ENCODE measurements at regions not wholly inside any gene's neighbourhood (a gene's known extent, or its start where the extent isn't known, plus 50 kb on each side); places are given as distances from the start of the nearest gene placed in this dataset.

DNA sequence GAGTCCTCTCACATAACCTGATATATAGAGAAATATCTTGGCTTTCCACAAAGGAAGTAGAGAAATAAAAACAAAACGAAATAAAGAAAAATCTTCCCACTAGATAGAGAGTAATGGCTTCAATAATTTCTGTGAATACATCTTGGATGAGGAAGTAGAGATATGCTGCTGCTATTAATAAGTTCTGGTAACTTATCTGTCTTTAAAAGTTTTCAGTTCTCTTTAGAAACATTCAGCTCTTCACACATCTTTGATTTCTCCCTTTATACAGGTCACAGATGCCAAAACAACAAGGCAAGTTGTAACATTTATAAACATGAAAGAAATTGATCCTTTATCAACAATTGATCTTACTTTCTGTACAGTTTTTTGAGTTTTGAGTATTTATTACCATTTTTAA is 615.8 kb downstream of the TRAM1L1 start:
- no peaks in the 10 kb centered on the region; the same call in 1 of the 2 replicates for H3K36me3 Mint-ChIP-seq (ENCODE audit: low read depth)
- H3K27me3 Mint-ChIP-seq (ENCODE audit: insufficient read depth): no peaks in the 10 kb centered on the region; the same call in 1 of the 2 replicates
- H3K4me1 Mint-ChIP-seq (ENCODE audit: low read depth): no peaks in the 10 kb centered on the region
- TF ChIP-seq CTCF (IDR thresholded peaks at IDR 0.05): no peak
- no peak for DNase-seq
- no peak overlapping the region for H3K4me3 Mint-ChIP-seq
- no peak overlapping the region for H3K27ac Mint-ChIP-seq
- H3K9me3 Mint-ChIP-seq: peaks cover 35% of the 10 kb centered on the region

- no peaks in the 10 kb centered on the region for H3K36me3 Mint-ChIP-seq (ENCODE audit: low read depth)
- no peak for DNase-seq
- H3K4me3 Mint-ChIP-seq: no peak overlapping the region
- no peak for TF ChIP-seq CTCF (IDR thresholded peaks at IDR 0.05)
- no peaks in the 10 kb centered on the region; the same call in 1 of the 2 replicates for H3K9me3 Mint-ChIP-seq
- H3K27ac Mint-ChIP-seq: no peak overlapping the region
- no peaks in the 10 kb centered on the region for H3K4me1 Mint-ChIP-seq (ENCODE audit: low read depth)
- no peaks in the 10 kb centered on the region for H3K27me3 Mint-ChIP-seq (ENCODE audit: insufficient read depth)
These were observed 632.2 kb downstream of the TRAM1L1 start for GRCh38 chr4:116453127-116453526.

DNA sequence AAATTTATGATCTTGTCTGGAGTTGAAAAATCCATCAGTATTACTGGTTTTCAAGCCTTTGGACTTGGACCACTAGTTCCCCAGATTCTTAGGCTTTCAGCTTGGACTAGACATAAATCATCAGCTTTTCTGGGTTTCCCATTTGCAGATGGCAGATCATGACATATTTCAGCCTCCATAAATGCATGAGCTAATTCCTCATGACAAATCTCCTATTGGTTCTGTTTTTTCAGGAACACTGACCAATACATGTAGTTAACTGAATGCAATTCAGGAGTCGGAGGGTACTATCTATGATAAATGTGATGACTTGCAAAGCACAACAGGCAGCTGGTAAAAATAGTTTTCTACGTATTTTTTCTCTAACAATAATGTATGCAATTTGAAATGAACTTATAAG is 635.6 kb downstream of the TRAM1L1 start:
- Mint-ChIP-seq H3K4me1 (ENCODE audit: low read depth) (no peaks in the 10 kb centered on the region), H3K36me3 (ENCODE audit: low read depth) (no peaks in the 10 kb centered on the region), H3K9me3 (no peaks in the 10 kb centered on the region; the same call in 1 of the 2 replicates), H3K27ac (no peak overlapping the region), H3K27me3 (ENCODE audit: insufficient read depth) (no peaks in the 10 kb centered on the region), H3K4me3 (no peak overlapping the region)
- no peak for DNase-seq
- TF ChIP-seq CTCF (IDR thresholded peaks at IDR 0.05): no peak

- H3K4me3 Mint-ChIP-seq: no peak overlapping the region
- no peaks in the 10 kb centered on the region for H3K36me3 Mint-ChIP-seq (ENCODE audit: low read depth)
- no peaks in the 10 kb centered on the region for H3K4me1 Mint-ChIP-seq (ENCODE audit: low read depth)
- no peaks in the 10 kb centered on the region for H3K27me3 Mint-ChIP-seq (ENCODE audit: insufficient read depth)
- no peak overlapping the region for H3K27ac Mint-ChIP-seq
- no peak for DNase-seq
- no peaks in the 10 kb centered on the region; the same call in none of the 2 replicates for H3K9me3 Mint-ChIP-seq
- TF ChIP-seq CTCF (IDR thresholded peaks at IDR 0.05): no peak
These were observed 641.3 kb downstream of the TRAM1L1 start for GRCh38 chr4:116444117-116444516.

- no peak for TF ChIP-seq CTCF (IDR thresholded peaks at IDR 0.05)
- no peaks in the 10 kb centered on the region; the same call in 1 of the 2 replicates for H3K27me3 Mint-ChIP-seq (ENCODE audit: insufficient read depth)
- H3K9me3 Mint-ChIP-seq: peaks cover 16% of the 10 kb centered on the region
- H3K27ac Mint-ChIP-seq: no peak overlapping the region
- no peak for DNase-seq
- no peaks in the 10 kb centered on the region for H3K4me1 Mint-ChIP-seq (ENCODE audit: low read depth)
- H3K4me3 Mint-ChIP-seq: no peak overlapping the region
- H3K36me3 Mint-ChIP-seq (ENCODE audit: low read depth): no peaks in the 10 kb centered on the region
These were observed 646.2 kb downstream of the TRAM1L1 start for GRCh38 chr4:116438981-116439729.

All from HFFc6 (cell line).